D341Med (cell line): ENCODE measurements at regions not wholly inside any gene's neighbourhood (a gene's known extent, or its start where the extent isn't known, plus 50 kb on each side); places are given as distances from the start of the nearest gene placed in this dataset.
"Not testable (repeated sequence)": the region's sequence is repeated elsewhere in the genome, so short reads cannot be mapped to it uniquely, and the experiment has no call there.

Source experiments
- DNase-seq: peaks from one replicate; pipeline ENCODE4 v3.0.0; 2012; ENCODE audit warnings: low spot score

GRCh38 chr15:47887241-47887800 is 170.0 kb downstream of the SEMA6D start:
- DNase-seq = no peak

GRCh38 chr15:47888385-47889100 is 171.2 kb downstream of the SEMA6D start:
- no peak for DNase-seq

GRCh38 chr15:47890397-47891150 is 173.3 kb downstream of the SEMA6D start:
- no peak for DNase-seq

- no peak for DNase-seq
Observed at GRCh38 chr15:47897525-47897924, 180.2 kb downstream of the SEMA6D start.

- no peak for DNase-seq
Observed at GRCh38 chr15:47900751-47901150, 183.4 kb downstream of the SEMA6D start.

- DNase-seq = no peak
Observed at GRCh38 chr15:47903368-47903767, 186.1 kb downstream of the SEMA6D start.

- DNase-seq = no peak
Observed at GRCh38 chr15:47908486-47908885, 191.2 kb downstream of the SEMA6D start.

GRCh38 chr15:47908950-47909670 is 191.8 kb downstream of the SEMA6D start:
- DNase-seq = no peak

GRCh38 chr15:47912910-47913309 is 195.6 kb downstream of the SEMA6D start:
- DNase-seq = not testable (repeated sequence)

GRCh38 chr15:47917881-47918280 is 200.6 kb downstream of the SEMA6D start:
- no peak for DNase-seq

- DNase-seq = no peak
Observed at GRCh38 chr15:47918877-47919276, 201.6 kb downstream of the SEMA6D start.

- DNase-seq = no peak
Observed at GRCh38 chr15:47924381-47924780, 196.4 kb upstream of the SLC24A5 start.

- no peak for DNase-seq
Observed at GRCh38 chr15:47929138-47929803, 191.5 kb upstream of the SLC24A5 start.

GRCh38 chr15:47932261-47932660 is 188.5 kb upstream of the SLC24A5 start:
- DNase-seq = no peak

GRCh38 chr15:47932951-47933641 is 187.7 kb upstream of the SLC24A5 start:
- DNase-seq = no peak

GRCh38 chr15:47933865-47934264 is 186.9 kb upstream of the SLC24A5 start:
- no peak for DNase-seq

GRCh38 chr15:47934342-47934741 is 186.4 kb upstream of the SLC24A5 start:
- no peak for DNase-seq

- no peak for DNase-seq
Observed at GRCh38 chr15:47937834-47938233, 183.0 kb upstream of the SLC24A5 start.

- DNase-seq = no peak
Observed at GRCh38 chr15:47944637-47945288, 176.0 kb upstream of the SLC24A5 start.

- no peak for DNase-seq
Observed at GRCh38 chr15:47945872-47946650, 174.7 kb upstream of the SLC24A5 start.
